ENCODE measurements at regions not wholly inside any gene's neighbourhood (a gene's known extent, or its start where the extent isn't known, plus 50 kb on each side); places are given as distances from the start of the nearest gene placed in this dataset.
"Not testable (repeated sequence)": the region's sequence is repeated elsewhere in the genome, so short reads cannot be mapped to it uniquely, and the experiment has no call there.

DNA sequence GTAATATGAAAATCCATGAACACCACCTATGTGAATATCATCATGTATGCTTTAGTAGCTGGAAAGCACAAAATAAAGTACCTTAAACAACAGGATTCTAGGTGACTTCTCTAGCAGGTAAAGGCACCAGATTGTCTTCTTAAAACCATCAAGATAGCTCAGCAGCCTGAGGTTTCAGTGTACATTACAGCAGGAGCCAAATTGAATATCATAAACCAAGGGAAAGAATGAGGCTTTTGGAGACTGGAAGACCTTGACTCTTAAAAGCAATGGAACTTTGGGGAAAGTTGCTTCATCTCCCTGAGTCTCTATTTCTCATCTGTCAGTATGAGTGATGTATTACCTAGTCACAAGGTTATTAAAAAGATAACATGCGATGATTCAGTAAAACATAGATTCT is 429.7 kb upstream of the SPHKAP start:
- no peak for FAIRE-seq
- DNase-seq (ENCODE audit: low spot score in 2 of 2) = no peak

DNA sequence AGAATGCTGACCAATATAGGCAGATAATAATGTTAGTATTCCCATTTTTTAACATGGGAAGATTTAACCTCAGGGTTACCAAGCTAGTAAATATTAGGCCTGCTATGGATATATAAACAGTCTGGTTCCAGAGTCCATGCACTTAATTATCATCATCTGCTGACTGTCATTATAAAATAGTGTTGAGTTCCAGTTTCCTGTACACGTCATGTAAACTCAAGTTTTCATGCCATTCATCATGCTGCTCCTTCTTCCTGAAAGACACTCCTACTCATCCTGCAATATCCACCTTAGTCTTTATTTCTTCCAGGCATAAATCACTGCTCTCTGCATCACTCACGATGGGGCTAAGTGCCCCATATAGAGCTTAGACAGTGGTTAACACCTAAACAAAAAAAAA is 420.8 kb upstream of the SPHKAP start:
- no peak for FAIRE-seq

DNA sequence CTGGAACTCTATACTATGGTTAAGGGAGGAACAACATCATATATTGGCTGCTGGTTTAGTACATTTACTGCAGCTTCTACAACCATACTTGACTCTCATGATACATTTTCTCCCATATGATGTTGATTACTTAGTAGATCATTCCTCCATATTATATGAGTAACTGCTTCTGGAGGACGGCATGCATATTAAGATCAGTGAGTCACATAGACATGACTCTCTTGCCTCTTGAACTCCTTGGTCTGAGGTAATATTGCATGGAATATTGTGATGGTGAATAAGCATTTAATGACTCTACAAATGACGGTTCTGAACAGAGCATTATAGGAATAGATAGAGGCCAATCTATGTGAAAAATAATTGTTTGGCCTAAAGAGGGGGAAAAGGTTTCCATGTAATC is 418.8 kb upstream of the SPHKAP start:
- FAIRE-seq (no peak), DNase-seq (ENCODE audit: low spot score in 2 of 2) (no peak)

More for the DNA sequence above, 420.8 kb upstream of the SPHKAP start:
- DNase-seq (ENCODE audit: low spot score in 2 of 2) = no peak

DNA sequence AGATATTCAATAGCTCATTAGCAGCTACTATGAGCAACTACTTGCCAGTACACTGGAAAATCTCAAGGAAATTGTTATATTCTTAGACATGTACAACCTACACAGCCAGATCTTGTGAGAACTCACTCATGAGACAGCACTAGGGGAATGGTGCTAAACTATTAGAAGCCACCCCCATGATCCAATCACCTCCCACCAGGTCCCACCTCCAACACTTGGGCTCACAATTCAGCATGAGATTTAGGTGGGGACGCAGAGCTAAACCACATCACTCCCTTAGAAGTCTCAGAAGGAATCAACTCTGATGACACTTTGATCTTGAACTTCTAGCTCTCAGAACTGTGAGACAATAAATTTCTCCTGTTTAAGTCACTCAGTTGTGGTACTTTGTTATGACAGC is 418.3 kb upstream of the SPHKAP start:
- DNase-seq (ENCODE audit: low spot score in 2 of 2) (no peak), FAIRE-seq (no peak)

DNA sequence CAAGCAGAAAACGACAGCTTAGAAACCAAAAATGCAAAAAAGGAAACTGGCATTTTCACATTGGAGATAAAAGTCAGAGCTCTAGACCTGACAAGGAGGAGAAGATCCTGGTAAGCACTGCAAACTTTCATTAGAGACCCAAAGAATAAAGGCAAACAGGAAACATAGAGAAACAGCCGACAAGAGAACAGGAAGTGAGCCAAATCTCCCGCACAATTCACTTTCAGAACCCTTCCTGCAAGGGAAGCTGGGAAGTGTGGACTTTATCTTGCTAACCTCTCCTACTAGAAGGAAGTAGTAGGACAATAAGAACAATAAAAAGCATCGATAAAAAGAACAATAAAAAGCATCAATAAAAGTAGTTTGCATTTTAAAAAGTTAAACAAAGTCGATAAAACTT is 417.8 kb upstream of the SPHKAP start:
- DNase-seq (ENCODE audit: low spot score in 2 of 2) (no peak), FAIRE-seq (no peak)

DNA sequence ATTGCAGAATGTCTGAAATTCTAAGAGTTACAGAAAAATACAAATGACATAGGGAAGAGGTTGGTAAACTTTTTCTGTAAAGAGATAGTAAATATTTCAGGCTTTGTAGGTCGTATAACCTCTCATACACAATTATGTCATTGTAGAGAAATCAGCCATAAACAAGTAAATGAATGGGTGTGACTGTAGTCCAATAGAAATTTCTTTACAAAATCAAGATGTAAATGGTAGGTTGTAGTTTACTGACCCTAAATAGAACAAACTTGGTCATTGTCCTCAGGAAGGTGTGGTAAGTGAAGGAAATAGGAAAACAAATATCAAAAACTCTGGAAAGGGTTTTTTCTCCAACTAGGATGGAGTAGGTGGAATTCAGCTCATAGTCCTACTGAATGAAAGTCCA is 415.5 kb upstream of the SPHKAP start:
- no peak for DNase-seq (ENCODE audit: low spot score in 2 of 2)
- FAIRE-seq = no peak

DNA sequence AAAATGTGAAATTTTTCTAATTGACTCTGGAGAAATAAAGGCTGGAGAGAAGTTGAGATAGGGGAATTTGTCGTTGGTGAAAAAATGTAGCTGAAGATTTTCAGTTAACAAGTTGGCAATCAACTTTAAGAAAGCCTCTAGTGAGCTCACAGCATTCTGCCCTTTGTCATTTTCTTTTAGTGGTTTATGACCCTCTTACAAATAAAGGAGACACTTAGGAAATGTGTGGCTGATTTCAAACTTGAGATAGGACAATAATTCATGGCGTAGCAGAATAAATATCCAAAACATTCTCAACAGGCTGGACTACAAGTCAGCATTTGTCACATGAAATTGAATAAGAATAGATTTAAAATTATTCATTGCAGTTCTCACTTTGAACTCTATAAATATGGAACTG is 412.5 kb upstream of the SPHKAP start:
- DNase-seq (ENCODE audit: low spot score in 2 of 2) = no peak
- FAIRE-seq = no peak

DNA sequence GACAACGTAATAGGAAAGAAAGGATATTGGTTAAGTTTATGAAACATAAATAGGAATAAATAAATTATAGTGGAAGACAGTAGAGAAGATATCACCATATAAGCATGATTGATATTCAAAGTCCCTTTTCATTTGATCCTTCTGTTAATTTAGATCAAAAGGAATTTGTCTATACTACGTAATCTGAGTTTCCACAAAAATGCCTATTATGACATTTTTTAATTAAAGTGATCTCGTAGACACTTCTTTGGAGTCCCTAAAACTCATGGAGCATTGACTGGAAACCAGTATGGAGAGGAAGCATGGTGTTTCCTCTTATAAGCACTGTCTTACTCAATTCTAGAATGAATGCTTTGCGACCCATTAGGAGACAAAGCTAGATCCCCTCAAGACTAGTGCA is 411.4 kb upstream of the SPHKAP start:
- DNase-seq (ENCODE audit: low spot score in 2 of 2) (no peak), FAIRE-seq (no peak)

DNA sequence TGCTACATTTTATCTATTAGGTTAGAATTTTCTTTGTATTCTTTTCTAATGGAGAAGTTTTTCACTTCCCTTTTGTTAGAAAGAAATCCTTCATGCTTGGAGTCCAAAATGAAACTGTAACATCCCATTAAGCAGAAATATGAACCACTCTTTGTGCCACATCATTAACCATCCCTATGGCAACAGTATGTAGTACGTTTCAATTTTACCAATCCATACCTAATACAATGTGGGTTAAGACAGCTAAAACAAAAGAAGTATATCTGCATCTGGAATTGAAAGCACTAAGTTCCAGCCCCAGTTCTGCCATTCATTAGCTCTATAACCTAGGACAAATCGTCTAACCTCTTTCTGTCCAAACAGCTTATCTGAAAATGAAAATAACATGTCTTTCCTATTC is 409.2 kb upstream of the SPHKAP start:
- no peak for DNase-seq (ENCODE audit: low spot score in 2 of 2)
- no peak for FAIRE-seq

DNA sequence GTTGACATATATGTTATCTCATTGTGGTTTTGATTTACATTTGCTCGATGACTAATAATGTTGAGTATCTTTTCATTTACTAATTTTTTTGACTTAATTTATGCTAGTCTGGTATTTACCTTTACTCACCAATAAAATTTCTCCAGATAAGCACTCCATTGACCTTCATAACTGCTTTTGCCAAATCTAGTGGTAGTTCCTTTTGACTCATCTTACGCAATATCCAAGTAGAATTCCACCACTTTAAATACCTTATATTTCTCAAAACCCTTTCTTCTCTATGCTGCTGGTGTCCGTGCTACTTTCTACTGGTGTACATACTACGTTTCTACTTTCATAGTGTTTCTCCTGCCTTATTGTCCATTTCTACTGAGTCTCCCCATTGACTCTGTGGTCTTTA is 407.6 kb upstream of the SPHKAP start:
- DNase-seq (ENCODE audit: low spot score in 2 of 2) (no peak), FAIRE-seq (no peak)

DNA sequence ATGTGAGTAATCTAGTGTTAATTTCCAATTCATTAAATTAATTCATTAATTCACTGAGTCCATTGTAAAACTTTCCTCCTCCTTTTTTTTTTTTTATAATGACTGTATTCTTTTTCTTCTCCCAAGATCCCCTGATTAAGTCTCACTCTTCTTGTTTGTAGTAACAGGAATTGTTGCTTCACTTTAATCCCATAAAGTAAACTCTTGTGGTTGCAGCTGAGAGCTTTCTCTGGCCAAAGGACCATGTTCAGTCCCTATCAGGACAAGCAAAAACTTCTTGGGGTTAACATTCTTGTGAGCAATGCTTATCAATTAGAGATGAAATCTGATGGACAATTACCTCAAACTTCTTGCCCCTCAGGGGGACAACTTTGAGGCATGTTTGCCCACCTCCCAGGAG is 400.2 kb upstream of the SPHKAP start:
- no peak for FAIRE-seq
- no peak for DNase-seq (ENCODE audit: low spot score in 2 of 2)

DNA sequence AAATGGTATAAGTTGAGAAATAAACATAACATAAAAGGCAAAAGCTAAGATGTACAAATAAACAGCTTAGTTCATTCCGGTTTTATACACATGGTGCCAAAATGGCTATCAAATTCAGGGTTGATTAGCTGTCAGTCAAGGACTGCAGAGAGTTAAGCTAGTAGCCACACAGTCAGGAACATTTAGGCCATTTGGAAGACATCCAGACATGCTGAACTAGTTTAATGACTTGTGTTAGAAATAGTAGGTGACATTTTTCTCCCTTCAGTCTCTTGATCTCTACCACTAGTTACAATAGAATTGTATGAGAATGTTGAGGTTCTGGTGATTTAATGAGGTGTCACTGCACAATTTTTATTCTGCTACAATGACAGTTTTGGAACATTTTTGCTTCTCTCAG is 394.4 kb upstream of the SPHKAP start:
- no peak for FAIRE-seq
- DNase-seq (ENCODE audit: low spot score in 2 of 2) = no peak

DNA sequence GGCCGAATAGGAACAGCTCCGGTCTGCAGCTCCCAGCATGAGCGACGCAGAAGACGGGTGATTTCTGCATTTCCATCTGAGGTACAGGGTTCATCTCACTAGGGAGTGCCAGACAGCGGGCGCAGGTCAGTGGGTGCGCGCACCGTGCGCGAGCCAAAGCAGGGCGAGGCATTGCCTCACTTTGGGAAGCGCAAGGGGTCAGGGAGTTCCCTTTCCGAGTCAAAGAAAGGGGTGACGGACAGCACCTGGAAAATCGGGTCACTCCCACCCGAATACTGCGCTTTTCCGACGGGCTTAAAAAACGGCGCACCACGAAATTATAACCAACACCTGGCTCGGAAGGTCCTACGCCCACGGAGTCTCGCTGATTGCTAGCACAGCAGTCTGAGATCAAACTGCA is 386.8 kb upstream of the SPHKAP start:
- FAIRE-seq; DNase-seq (ENCODE audit: low spot score in 2 of 2): not testable (repeated sequence)

DNA sequence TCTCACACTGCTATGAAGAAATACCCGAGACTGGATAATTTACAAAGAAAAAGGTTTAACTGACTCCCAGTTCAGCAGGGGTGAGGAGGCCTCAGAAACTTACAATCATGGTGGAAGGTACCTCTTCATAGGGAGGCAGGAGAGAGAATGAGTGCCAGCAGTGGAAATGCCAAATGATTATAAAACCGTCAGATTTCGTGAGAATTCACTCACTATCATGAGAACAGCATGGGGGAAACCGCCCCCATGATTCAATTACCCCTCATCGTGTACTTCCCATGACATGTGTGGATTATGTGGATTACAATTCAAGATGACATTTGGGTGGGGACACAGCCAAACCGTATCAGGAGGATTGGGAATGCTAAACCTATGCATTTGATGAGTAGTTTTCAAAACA is 380.3 kb upstream of the SPHKAP start:
- no peak for FAIRE-seq
- DNase-seq (ENCODE audit: low spot score in 2 of 2) = no peak

DNA sequence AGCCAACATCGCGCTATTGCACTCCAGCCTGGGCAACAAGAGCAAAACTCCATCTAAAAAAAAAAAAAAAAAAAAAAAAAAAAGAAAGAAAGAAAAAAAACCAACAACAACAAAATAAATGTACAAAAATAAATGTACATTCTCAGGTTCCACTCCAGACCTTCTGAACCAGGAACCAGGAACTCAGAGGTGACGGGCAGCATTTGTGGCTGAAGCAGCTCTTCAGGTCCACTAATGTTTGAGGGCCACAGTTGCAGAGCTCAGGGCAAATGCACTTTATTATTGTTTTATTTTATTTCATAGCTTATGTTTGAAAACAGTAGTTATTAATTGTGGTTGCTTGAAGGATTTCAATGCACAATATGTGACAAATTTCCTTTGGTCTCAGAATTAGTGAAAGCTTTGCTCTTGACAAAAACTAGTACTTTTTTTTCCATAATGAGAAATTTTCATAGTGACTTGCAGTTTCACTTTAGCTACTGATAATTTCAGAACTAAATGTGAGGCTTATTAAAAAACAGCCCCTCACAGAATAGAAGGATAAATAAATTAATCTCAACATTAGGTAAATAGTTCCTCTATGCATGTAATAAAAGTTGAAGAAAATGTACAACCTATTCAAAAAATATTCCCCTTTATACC is 378.4 kb upstream of the SPHKAP start:
- DNase-seq (ENCODE audit: low spot score in 2 of 2) = no peak
- FAIRE-seq = no peak

DNA sequence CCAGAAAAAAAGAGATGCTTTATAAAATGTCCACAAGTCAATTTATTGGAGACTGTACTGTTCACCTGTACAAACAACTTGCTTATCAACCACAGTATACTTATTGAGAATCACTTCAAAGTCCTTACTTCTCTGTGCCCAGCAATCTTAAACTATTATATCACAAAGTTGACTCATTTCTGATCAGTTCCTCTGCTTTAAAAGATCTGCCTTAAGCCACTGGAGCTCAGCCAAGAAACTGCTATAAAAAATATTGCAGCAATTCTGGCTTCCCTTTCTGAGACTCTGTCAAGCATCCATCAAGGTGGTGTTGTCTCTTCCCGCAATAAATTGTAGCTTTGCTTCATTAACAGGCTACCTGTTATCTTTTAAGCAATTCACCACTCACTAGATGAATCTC is 375.2 kb upstream of the SPHKAP start:
- FAIRE-seq = no peak

DNA sequence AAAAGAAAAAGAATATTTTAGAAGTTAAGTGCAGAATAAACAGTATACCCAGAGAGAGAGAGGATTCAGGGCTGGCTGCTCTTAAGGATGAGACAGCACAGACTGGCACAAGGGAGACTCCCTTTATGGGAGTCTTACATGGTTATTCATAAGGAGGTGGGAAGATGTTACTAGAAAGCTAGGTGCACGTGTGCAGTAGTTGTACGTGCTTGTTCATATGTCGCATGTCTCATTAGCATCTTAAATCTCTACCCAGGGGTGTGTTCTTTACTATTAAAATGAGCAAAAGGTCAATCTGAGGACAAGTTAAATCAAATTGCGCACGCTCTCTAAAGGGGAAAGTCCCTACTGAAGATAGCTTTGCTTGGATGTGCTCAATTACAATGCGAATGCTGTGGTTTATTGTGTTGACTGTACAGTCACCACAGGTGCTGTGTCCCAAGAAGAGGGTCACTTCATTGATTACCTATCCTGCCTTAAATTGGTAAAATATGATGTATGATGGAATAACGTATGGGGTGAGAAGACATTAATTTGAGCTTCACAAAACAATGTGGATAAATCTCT is 368.0 kb upstream of the SPHKAP start:
- FAIRE-seq = no peak
- DNase-seq (ENCODE audit: low spot score in 2 of 2) = no peak

More for the DNA sequence above, 375.2 kb upstream of the SPHKAP start:
- no peak for DNase-seq (ENCODE audit: low spot score in 2 of 2)

DNA sequence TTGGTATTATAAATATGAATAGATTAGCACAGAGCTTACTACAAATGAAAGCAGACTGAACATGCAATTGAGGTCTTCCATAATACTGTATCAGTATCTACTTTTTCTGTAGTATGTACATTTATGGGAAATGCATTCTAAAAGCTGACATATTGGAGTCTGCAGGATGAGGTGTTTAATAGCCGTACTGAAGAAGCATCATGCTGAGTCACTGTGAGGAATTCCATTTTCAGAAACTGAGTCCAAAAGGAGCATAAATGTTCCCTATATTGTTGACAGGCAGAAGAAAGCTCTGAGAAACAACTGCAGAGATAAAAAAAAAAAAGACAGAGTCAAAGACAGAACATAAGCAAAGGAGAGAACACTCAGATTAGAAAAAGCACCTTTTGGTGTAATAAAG is 366.7 kb upstream of the SPHKAP start:
- no peak for DNase-seq (ENCODE audit: low spot score in 2 of 2)
- FAIRE-seq = no peak

DNA sequence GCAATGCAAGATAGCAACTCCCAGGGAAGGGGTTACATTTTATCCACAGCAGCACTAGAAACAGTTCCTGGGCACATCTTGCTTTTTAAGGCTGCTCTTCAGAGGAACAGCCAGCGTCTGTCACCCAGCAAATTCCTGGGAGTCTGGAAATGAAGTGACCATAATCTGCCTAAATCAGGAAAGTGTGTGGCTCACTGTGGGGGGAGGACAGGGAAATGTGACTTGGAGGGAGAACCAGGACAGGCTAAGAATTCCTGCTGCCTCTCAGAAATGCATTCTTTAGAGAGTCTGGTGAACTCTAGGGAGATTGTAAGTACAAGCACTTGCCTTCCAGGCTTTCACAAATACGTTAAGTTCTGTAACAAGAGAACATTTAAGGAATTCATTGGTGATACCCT is 364.3 kb upstream of the SPHKAP start:
- DNase-seq (ENCODE audit: low spot score in 2 of 2) (no peak), FAIRE-seq (no peak)

DNA sequence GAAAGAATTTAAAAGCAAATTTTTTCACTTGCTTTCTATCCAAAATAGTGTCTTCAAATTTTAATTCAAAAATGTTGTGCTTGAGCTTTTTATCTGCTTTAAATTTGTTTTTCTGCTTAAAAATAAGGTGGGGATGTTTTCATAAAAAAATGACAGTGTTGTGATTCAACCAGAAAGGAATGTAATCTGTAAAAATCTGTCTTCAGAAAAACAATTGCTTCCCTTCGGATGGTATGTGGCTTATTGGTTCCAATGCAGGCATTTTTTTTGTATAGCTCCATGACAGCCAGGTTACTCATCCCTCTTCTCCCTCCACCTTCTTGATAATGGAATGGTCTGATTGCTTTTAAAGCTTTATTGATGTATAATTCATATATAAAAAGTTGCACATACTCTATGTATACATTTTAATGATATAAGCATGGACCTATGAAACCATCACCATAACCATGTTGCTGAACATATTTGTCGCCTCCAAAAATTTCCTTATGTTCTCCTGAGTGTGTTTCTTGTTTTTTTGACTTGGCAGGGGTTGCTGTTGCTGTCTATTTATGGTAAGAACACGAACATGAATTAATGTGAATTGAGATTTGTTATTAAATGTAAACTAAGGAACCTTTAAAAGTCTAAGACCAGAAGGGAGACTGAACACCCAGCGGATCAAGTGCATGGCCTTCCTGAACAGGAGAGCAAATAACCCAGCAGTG is 363.7 kb upstream of the SPHKAP start:
- DNase-seq (ENCODE audit: low spot score in 2 of 2) = no peak
- no peak for FAIRE-seq

DNA sequence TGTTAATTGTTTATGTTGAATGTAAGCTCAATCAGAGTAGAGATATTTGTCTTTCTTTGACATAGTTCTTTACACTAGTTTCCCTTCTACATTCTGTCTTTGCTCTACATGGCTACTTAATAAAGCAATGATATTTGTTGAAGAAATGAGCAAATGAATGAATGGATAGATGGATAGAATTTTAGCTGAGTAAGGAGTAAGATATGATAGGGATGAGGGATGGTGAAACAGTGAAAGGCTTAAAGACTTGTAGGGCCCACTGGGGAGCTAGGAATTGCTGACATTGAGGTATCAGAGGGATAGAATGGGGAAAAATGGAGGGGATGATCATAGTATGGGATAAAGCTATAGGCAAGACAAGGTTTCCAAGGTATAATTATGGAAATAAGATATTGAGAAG is 361.6 kb upstream of the SPHKAP start:
- FAIRE-seq = no peak
- no peak for DNase-seq (ENCODE audit: low spot score in 2 of 2)

DNA sequence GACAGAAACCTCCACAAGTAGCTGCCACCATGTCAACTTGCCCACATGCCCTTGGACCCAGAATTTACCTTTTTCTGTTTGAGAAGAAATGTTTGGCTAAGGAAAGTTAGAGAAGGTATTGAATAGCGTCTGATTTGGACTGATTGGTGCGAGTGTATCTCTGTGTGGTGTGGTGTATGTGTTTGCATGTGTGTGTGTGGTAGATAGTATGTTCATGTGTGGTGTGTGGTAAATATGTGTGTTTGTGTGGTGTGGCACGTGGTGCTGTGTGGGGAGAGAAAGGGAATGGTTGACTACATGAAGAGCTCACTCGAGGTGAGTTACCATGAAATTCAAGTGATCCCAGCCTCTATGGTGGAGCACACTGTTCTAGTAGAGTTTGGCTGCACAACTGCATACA is 360.8 kb upstream of the SPHKAP start:
- DNase-seq (ENCODE audit: low spot score in 2 of 2) (no peak), FAIRE-seq (no peak)

All from frontal cortex (tissue), 3 donors.